Fibroblast of lung (primary cell): ENCODE measurements at regions not wholly inside any gene's neighbourhood (a gene's known extent, or its start where the extent isn't known, plus 50 kb on each side); places are given as distances from the start of the nearest gene placed in this dataset.

Experiments used
- DNase-seq, 2 donors: peaks; one replicate each; pipeline versions ENCODE4 v3.0.0 to v3.0.0-alpha.2; 2010; ENCODE audit warnings: low read depth in 2 of 2
- H2AFZ ChIP-seq: 2 replicates; pipeline ENCODE4 v1.5.1; 2012; ENCODE audit warnings: low read length, control low read depth, inconsistent platforms
- H3K27ac ChIP-seq: 2 replicates; pipeline ENCODE4 v1.5.1; 2011; ENCODE audit warnings: low read length, control low read depth; ENCODE audit not compliant: insufficient read depth
- H3K27me3 ChIP-seq: 2 replicates; pipeline ENCODE4 v1.5.1; 2011; ENCODE audit warnings: mild to moderate bottlenecking, low read length; ENCODE audit not compliant: control insufficient read depth, insufficient read depth
- H3K36me3 ChIP-seq: 2 replicates; pipeline ENCODE4 v1.5.1; 2011; ENCODE audit warnings: low read length; ENCODE audit not compliant: control insufficient read depth, insufficient read depth
- H3K4me1 ChIP-seq: 2 replicates; pipeline ENCODE4 v1.5.1; 2011; ENCODE audit warnings: low read length; ENCODE audit not compliant: control insufficient read depth, insufficient read depth; ENCODE audit errors: extremely low read depth
- H3K4me2 ChIP-seq: 2 replicates; pipeline ENCODE4 v1.5.1; 2011; ENCODE audit warnings: low read length, control low read depth; ENCODE audit not compliant: insufficient read depth; ENCODE audit errors: extremely low read depth
- H3K4me3 ChIP-seq, 4 experiments: fragments of 200-600 bp in 1 of 4; sonication (generic) in 1 of 4; replicated peaks in 1 of 4; 2 replicates each; pipeline ENCODE4 v1.5.1; 2011 to 2016; ENCODE audit warnings: low read length in 4 of 4, low read depth in 3 of 4, mild to moderate bottlenecking in 3 of 4, control low read depth in 2 of 4, inconsistent platforms in 1 of 4, mixed read lengths in 1 of 4; ENCODE audit not compliant: insufficient read depth in 1 of 4; ENCODE audit errors: control extremely low read depth in 1 of 4
- H3K79me2 ChIP-seq: 2 replicates; pipeline ENCODE4 v1.5.1; 2012; ENCODE audit warnings: mild to moderate bottlenecking, low read length, inconsistent platforms; ENCODE audit not compliant: control insufficient read depth, insufficient read depth
- H3K9ac ChIP-seq: 2 replicates; pipeline ENCODE4 v1.5.1; 2011; ENCODE audit warnings: mild to moderate bottlenecking, low read length, control low read depth; ENCODE audit not compliant: insufficient read depth
- H3K9me3 ChIP-seq: 2 replicates; pipeline ENCODE4 v1.5.1; 2012; ENCODE audit warnings: low read depth, low read length; ENCODE audit not compliant: control insufficient read depth, insufficient read depth
- H4K20me1 ChIP-seq: 2 replicates; pipeline ENCODE4 v1.5.1; 2011; ENCODE audit warnings: low read length; ENCODE audit not compliant: control insufficient read depth, insufficient read depth; ENCODE audit errors: extremely low read depth
- EZH2 ChIP-seq: IDR thresholded peaks from 2 replicates; pipeline ENCODE4 v1.5.1; 2012; ENCODE audit warnings: low read length, control low read depth, mild to moderate bottlenecking; ENCODE audit errors: missing control alignments
- TF ChIP-seq, protein P1 (sequence below), 2 donors: IDR thresholded peaks in 1 of 2; conservative IDR thresholded peaks in 1 of 2; 1 replicate in 1 of 2; 2 replicates in 1 of 2; pipeline ENCODE4 v1.5.1; 2011 to 2012; ENCODE audit warnings: low read length in 2 of 2, control low read depth in 1 of 2, inconsistent platforms in 1 of 2, low read depth in 1 of 2, mild to moderate bottlenecking in 1 of 2

- Histone ChIP-seq H2AFZ (no peak overlapping the region), H3K9ac (no peak overlapping the region), H3K4me2 (no peak overlapping the region), H3K79me2 (no peaks in the 10 kb centered on the region), H3K9me3 (no peaks in the 10 kb centered on the region), H4K20me1 (no peaks in the 10 kb centered on the region), H3K4me3 (no peak overlapping the region), H3K27me3 (no peaks in the 10 kb centered on the region), H3K4me1 (no peaks in the 10 kb centered on the region), H3K27ac (no peak overlapping the region), H3K36me3 (no peaks in the 10 kb centered on the region)
- TF ChIP-seq EZH2: no peak
- TF ChIP-seq, protein P1, sequence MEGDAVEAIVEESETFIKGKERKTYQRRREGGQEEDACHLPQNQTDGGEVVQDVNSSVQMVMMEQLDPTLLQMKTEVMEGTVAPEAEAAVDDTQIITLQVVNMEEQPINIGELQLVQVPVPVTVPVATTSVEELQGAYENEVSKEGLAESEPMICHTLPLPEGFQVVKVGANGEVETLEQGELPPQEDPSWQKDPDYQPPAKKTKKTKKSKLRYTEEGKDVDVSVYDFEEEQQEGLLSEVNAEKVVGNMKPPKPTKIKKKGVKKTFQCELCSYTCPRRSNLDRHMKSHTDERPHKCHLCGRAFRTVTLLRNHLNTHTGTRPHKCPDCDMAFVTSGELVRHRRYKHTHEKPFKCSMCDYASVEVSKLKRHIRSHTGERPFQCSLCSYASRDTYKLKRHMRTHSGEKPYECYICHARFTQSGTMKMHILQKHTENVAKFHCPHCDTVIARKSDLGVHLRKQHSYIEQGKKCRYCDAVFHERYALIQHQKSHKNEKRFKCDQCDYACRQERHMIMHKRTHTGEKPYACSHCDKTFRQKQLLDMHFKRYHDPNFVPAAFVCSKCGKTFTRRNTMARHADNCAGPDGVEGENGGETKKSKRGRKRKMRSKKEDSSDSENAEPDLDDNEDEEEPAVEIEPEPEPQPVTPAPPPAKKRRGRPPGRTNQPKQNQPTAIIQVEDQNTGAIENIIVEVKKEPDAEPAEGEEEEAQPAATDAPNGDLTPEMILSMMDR (conservative IDR thresholded peaks at IDR 0.05 in 1 of 2, IDR thresholded peaks at IDR 0.05 in 1 of 2; ENCODE audit: low read depth in 1 of 2, low read length in 2 of 2): no peak
- DNase-seq: peak in 1 of 2 donors; percentile 43
Measured at GRCh38 chr4:60945641-60946040, 254.5 kb upstream of the ADGRL3 start.

- no peaks in the 10 kb centered on the region for H3K9me3 ChIP-seq
- no peaks in the 10 kb centered on the region for H3K36me3 ChIP-seq
- no peak overlapping the region for H3K9ac ChIP-seq
- TF ChIP-seq, protein P1 (conservative IDR thresholded peaks at IDR 0.05 in 1 of 2, IDR thresholded peaks at IDR 0.05 in 1 of 2; ENCODE audit: low read depth in 1 of 2, low read length in 2 of 2): no peak
- TF ChIP-seq EZH2: no peak
- peak; percentile 19 to 52 for DNase-seq
- H3K4me3 ChIP-seq: no peak overlapping the region
- no peaks in the 10 kb centered on the region for H4K20me1 ChIP-seq
- H2AFZ ChIP-seq: no peak overlapping the region
- H3K27ac ChIP-seq: no peak overlapping the region
- H3K79me2 ChIP-seq: no peaks in the 10 kb centered on the region
- no peak overlapping the region for H3K4me2 ChIP-seq
- H3K27me3 ChIP-seq: no peaks in the 10 kb centered on the region
- no peaks in the 10 kb centered on the region for H3K4me1 ChIP-seq
Measured at GRCh38 chr4:60948008-60948407, 252.1 kb upstream of the ADGRL3 start.

DNA sequence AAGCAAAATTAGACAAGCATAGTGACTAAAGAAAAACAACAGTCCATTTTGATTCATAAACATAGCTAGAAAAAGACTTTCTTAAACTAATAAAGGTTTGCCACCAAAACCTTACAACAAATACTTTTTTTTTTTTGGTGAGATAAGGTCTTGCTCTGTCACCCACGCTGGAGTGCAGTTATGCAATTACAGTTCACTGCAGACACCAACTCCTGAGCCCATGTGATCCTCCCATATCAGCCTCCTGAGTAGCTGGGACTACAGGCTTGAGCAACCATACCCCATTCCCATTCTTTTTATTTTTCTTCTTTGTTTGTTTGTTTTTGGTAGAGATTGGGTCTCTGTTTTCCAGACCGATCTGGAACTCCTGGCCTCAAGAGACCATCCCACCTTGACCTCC, 247.2 kb upstream of the ADGRL3 start:
- Histone ChIP-seq H3K79me2 (no peaks in the 10 kb centered on the region), H2AFZ (no peak overlapping the region), H3K27me3 (no peaks in the 10 kb centered on the region), H3K9me3 (no peaks in the 10 kb centered on the region), H3K27ac (no peak overlapping the region), H3K4me1 (no peaks in the 10 kb centered on the region), H4K20me1 (no peaks in the 10 kb centered on the region), H3K4me2 (no peak overlapping the region), H3K4me3 (no peak overlapping the region), H3K36me3 (no peaks in the 10 kb centered on the region), H3K9ac (no peak overlapping the region)
- no peak for DNase-seq
- TF ChIP-seq, protein P1 (conservative IDR thresholded peaks at IDR 0.05 in 1 of 2, IDR thresholded peaks at IDR 0.05 in 1 of 2; ENCODE audit: low read depth in 1 of 2, low read length in 2 of 2): no peak
- TF ChIP-seq EZH2: no peak
